HCT116 (cell line): ENCODE measurements at regions not wholly inside any gene's neighbourhood (a gene's known extent, or its start where the extent isn't known, plus 50 kb on each side); places are given as distances from the start of the nearest gene placed in this dataset.

Experiments used
- CTCF ChIP-seq, 3 experiments: fragments of 200-600 bp in 1 of 3; sonication (generic) in 1 of 3; IDR thresholded peaks in 2 of 3; conservative IDR thresholded peaks in 1 of 3; 2 replicates each; pipeline ENCODE4 v1.5.1; 2012 to 2017; ENCODE audit warnings: low read depth in 2 of 3, low read length in 2 of 3, antibody characterized with exemption in 1 of 3, borderline replicate concordance in 1 of 3, control low read depth in 1 of 3, mild to moderate bottlenecking in 1 of 3, mixed read lengths in 1 of 3, mixed run types in 1 of 3, moderate library complexity in 1 of 3; ENCODE audit not compliant: insufficient read depth in 1 of 3
- EZH2 ChIP-seq: fragments of 200-600 bp; sonication (generic); IDR thresholded peaks from 2 replicates; pipeline ENCODE4 v1.6.1; 2017; ENCODE audit warnings: antibody characterized with exemption, mixed run types
- POLR2A ChIP-seq: IDR thresholded peaks from 2 replicates; pipeline ENCODE4 v1.7.0; 2011; ENCODE audit warnings: borderline replicate concordance; ENCODE audit not compliant: insufficient read depth, insufficient read length; ENCODE audit errors: extremely low read depth
- POLR2AphosphoS5 ChIP-seq: IDR thresholded peaks from 2 replicates; pipeline ENCODE4 v1.6.1; 2011; ENCODE audit warnings: mild to moderate bottlenecking, low read depth, low read length, moderate library complexity
- REST ChIP-seq: IDR thresholded peaks from 2 replicates; pipeline ENCODE4 v1.6.1; 2012; ENCODE audit warnings: low read depth
- SIN3A ChIP-seq: IDR thresholded peaks from 2 replicates; pipeline ENCODE4 v1.6.1; 2012; ENCODE audit warnings: low read depth
- SP1 ChIP-seq: IDR thresholded peaks from 2 replicates; pipeline ENCODE4 v1.6.1; 2012; ENCODE audit warnings: low read depth

DNA sequence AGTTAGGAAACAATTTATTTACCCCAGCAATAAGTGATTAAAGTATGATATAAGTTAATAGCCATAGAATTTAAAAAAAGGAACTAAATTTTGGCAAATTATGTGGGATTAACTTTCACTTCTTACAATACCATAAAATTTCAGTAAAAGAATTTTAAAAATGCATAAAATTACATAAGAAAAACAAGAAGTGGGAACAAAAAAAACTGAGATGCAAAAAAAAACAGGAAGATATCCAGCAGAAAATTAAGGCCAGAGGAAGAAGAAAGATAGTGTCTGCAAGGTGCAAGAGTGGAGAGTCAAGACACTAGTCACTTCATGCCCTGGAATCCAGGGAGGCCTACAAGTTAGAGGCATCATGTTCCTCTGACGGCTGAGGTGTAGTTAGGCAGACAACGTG is 184.2 kb downstream of the GASK1B start:
- no peak for TF ChIP-seq POLR2AphosphoS5
- no peak for TF ChIP-seq POLR2A
- TF ChIP-seq CTCF (IDR thresholded peaks at IDR 0.05 in 2 of 3, conservative IDR thresholded peaks at IDR 0.05 in 1 of 3; ENCODE audit: borderline replicate concordance in 1 of 3, insufficient read depth in 1 of 3, low read depth in 2 of 3, low read length in 2 of 3), result no peak
- TF ChIP-seq REST, result no peak
- TF ChIP-seq SIN3A, result no peak
- TF ChIP-seq EZH2, result no peak
- no peak for TF ChIP-seq SP1
